HS-5 (cell line): ENCODE measurements at regions not wholly inside any gene's neighbourhood (a gene's known extent, or its start where the extent isn't known, plus 50 kb on each side); places are given as distances from the start of the nearest gene placed in this dataset.

Experiments
- DNase-seq: peaks from one replicate; pipeline ENCODE4 v3.0.0-alpha.2; 2012; ENCODE audit warnings: low read depth

DNA sequence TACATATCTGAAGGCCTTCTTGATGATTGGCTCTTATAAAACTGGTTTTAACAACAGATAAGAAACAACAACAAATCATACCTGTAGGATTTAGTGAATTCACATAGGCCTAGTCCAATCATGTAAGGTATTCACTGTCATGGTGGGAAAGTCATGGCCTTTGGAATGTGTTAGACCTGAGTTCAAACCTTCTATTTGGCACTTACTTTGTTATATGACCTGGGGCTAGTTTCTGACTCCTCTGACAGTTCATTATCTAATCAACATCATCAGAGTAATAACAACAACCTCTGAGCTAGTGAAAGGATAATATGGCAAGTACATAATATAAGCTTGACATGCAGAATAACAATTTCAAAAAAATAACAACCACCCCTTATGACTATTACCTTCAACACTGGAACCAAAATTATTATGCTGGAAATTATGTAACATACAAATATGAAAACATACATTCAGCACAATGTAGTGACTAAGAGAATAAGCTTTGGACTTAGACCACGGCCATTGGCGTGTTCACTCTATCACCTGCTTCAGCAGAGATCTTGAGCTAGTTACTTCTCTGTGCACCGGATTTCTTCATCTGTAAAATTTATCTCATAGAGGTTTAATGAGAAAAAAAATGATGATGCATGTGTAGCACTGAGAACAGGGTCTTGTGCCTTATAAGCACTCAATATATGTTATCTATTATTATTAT lies 597.6 kb downstream of the LMO4 start:
- DNase-seq: no peak

- no peak for DNase-seq
These were observed 598.2 kb downstream of the LMO4 start for GRCh38 chr1:87926921-87927320.

DNA sequence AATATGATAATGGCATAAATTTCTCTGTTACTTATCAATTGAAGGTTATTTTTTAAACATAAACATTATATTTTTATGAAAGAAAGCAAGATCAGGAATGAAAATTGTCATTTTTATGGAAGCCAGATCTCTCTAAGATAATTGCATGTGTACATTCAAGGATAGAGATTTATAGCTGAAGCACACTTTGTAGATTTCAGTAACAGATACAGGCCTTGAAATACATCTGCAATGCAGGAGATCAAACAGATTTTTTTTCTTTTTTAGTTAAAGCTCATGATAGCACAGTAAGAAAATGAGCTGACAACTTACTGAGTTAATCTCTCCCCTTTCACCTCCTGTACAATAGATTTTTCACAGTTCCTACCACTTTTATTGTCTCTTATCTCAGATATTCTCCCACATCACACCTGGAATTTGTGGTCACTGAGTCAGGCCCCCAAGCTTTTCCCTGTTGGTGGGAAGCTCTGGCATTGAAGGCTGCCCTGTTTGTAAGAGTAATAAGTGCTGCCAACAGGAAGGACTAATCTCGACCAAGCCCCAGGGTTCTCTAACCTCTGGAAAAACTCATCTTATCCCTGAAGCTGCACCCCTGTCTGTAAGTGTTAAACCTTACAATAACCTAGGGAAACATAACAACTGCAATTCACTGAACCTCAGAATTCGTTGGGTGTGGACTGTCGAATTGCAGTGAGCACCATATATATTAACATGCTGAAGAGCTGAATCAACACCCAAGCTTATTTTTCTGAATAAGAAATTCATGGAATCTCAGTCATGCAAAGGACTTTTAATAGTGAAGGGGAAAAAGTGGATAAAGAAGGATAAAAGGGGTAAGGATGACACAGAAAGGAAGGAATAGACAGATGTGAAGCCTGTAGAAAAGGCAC lies 599.0 kb downstream of the LMO4 start:
- no peak for DNase-seq

GRCh38 chr1:87928623-87929022 lies 599.9 kb downstream of the LMO4 start:
- DNase-seq: no peak

DNA sequence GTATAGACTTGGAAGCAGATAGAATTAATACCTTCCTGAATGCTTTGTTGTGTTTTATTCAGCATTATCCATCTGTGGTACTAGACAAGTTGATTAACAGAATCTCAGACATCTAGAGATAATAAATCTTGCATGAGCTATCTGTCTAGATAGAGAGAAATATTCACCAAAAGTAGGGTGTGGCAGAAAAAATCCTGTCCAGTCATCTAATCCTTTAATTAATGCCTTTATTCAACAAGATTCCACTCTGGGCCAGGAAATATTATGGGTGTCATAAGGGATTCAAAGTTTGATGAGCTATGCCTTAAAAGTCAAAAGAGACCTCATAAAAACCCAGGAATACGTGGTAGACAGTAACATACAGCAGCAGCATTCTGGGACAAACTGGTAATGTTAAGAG lies 601.2 kb downstream of the LMO4 start:
- no peak for DNase-seq

DNA sequence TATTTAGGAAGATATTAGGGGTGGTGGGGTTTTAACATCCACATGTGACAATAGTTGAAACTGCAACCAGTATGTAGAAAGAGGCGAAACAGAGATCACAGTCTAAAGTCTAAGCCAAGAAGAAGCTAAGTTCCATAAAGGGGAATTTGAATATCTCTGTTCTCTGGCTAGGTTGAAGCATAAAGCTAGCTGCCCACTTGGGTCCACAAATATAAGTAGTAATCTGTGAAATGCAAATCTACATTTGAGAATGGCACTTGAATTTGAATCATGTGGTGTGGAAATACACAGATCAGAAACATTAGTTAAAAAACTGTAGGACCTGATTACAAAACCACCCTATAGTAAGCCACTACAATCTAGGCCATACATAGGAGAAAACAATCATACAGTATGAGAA lies 602.1 kb downstream of the LMO4 start:
- no peak for DNase-seq

- no peak for DNase-seq
These were observed 604.5 kb downstream of the LMO4 start for GRCh38 chr1:87933171-87933570.

- DNase-seq: no peak
These were observed 606.5 kb downstream of the LMO4 start for GRCh38 chr1:87935130-87935529.

GRCh38 chr1:87937831-87938395 lies 609.2 kb downstream of the LMO4 start:
- DNase-seq: no peak

DNA sequence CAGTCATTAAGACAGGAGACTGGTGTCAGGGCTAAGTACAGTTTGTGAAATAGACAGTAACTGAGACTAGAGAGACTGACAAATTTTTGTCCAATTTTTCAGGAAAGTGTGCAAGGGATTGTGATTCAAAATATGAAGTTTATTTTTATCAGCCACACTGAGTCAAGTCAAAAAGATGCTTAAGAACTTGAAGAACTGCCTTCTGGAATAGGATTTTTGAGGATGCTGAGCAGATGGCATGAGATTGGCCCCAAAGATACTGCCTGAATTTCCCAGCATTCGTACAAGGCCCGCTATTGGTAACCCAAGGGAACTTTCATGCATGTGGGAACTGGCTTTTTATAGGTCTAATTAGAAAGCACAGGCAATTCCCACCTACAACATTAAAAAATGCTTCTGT lies 610.0 kb downstream of the LMO4 start:
- DNase-seq: no peak

DNA sequence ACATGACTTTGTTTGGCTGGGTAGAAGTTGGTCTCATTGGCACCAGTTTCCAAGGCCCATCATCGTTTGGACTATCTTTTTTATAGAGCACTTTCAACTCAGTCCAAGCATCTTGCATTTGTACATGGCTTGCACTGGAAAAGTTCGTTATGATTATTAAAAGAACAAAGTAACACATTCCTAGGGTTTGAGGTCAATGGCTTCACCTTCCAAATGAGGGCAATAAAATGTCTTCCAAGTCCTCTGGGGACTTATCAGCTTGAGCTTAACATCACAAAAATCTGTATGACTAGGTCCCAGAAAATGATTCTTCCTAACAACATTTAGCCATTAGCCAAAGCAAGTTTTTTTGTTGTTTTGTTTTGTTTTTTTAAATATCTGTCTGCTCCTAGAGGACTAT lies 610.8 kb downstream of the LMO4 start:
- DNase-seq: no peak

GRCh38 chr1:87940421-87940820 lies 611.7 kb downstream of the LMO4 start:
- DNase-seq: no peak

DNA sequence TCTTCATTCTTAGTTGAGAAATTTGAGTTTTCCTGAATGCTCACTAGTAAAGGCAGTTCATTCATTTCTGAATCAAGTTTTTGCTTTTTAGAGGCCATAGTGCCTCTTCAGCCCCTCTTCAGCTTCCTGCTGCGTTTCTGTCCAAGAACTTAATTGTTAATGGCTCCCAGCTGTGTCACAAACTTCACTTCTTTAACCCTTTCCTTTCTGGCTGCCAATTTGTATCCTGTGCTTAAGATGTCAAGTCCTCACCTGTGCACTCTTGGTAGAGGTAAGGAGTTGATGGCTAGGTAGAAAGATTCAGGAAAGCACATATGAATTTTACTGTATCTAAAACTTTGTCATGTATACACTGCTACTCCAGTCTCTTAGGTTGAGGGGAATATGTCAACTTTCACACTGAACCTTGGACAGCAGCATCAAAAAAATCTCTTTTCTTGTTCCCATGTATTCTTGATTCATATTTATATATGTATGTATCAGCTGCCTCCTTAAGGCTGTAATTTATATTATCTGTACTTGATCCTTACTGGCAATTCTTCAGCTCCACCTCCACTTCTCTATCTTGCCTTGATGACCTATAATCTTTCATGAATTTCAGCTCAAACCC lies 612.8 kb downstream of the LMO4 start:
- DNase-seq: no peak

GRCh38 chr1:87942165-87942564 lies 613.5 kb downstream of the LMO4 start:
- DNase-seq: no peak

- DNase-seq: no peak
These were observed 621.0 kb downstream of the LMO4 start for GRCh38 chr1:87949711-87950110.

GRCh38 chr1:87950369-87950768 lies 621.7 kb downstream of the LMO4 start:
- no peak for DNase-seq

- no peak for DNase-seq
These were observed 622.7 kb downstream of the LMO4 start for GRCh38 chr1:87951409-87951808.

DNA sequence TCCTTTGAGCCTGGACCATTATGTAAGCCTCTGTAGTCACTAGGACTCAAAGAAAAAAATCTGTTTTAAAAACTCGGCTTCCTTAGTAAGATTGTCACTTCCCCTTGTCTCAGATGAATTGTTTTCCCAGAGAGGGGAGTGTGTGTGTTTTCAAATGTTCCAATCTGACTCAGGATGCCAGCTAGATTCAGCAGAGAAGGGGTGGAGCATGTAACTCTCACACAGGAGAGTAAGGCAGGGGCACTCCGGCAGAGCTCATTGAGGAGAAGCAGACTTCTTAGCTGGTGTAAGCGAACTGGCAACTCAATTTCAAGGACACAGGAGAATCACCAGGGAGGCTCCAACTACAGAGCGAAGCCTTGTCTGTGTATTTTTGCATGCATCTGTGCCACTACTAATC lies 623.2 kb downstream of the LMO4 start:
- DNase-seq: no peak

DNA sequence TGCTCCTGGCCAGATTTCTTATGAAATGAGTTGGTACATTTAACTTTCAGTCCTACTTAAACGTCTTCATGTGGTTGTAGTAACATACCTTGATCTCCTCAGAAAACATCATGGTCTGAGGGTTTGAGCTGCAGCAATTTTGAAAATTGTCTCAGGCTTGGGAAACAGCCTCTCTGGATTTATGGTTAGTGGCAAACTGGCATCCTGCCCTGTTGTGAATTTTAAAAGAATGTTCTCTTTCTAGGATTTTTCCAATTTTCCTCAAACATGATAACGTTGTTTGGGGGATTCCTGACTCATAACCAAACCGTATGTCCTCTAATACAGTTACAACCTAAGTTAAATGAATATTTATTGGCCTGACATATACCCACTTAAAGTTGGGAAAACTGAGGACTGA lies 624.4 kb downstream of the LMO4 start:
- no peak for DNase-seq

- DNase-seq: peak; percentile 42
These were observed 625.2 kb downstream of the LMO4 start for GRCh38 chr1:87953732-87954344.

DNA sequence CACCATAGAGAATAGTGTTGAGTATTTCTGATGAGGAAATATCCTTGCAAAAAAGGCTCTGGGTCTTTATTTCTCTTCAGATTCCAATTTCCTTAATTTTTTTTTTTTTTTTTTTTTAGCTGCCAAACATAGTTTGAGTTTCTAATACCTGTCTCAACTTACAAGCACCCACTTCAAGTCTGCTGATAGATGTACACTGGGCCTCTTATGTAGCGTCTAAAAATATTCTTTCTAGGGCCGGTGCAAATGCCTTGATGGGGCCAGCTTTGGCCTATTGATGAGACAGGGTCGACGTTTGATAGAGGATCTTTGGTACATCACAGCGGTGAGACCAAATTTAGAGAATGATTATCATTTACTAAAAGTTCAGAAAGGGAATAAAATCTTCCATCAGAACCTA lies 626.4 kb downstream of the LMO4 start:
- DNase-seq: no peak

DNA sequence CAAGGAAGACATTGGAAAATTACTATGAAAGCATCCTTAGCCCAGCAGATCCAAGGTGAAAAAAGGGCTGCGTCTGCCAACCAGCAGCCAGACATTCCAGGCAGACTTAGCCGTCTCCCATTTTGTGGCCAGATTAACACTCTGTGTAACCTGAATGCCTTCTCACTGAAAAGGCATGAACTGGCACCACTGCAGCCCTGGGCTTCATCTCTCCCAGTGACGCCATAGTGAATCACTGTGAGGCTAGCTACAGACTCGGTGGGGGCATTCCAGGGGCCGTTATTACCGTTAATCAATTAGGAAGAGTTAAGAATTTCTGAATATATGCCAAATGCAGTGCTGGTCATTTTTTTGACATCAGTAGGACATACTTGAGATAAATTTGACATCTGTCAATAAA lies 627.4 kb downstream of the LMO4 start:
- DNase-seq: peak; percentile 96
